Astrocyte of the cerebellum (primary cell): ENCODE measurements at regions not wholly inside any gene's neighbourhood (a gene's known extent, or its start where the extent isn't known, plus 50 kb on each side); places are given as distances from the start of the nearest gene placed in this dataset.

Source experiments
- DNase-seq: peaks from one replicate; pipeline ENCODE4 v3.0.0-alpha.2; 2011; ENCODE audit warnings: low read depth
- H3K4me3 ChIP-seq: 2 replicates; pipeline ENCODE4 v1.5.1; 2011; ENCODE audit warnings: mild to moderate bottlenecking, low read depth, low read length, moderate library complexity
- CTCF ChIP-seq: IDR thresholded peaks from 2 replicates; pipeline ENCODE4 v1.5.1; 2012; ENCODE audit warnings: low read length, low read depth, moderate library complexity, mild to moderate bottlenecking; ENCODE audit errors: missing control alignments
- in situ Hi-C: cut with HindIII; loops from 2 replicates; pipeline ENCODE4 v1.10.0; 2017; ENCODE audit warnings: low sequenced_read_pairs

DNA sequence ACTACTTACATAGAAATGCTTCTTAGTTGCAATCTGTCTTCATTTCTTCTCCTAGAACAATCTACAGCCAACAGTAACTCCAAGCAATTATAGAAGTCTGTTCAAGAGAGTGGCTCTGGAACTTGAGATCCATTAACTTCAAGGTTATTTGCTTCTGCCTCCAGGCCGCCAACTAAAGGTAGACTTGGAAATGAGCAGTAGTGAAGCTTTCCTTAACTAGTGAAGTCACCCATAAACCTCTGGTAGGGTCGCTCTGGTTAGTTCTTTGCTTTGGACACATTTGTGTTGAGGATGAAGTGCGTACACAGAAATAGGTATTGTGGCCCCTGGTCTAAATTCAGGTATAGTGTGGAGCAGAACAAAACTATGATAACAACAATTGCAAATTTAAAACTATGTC lies 809.9 kb upstream of the RGS18 start:
- no peak for DNase-seq
- TF ChIP-seq CTCF = no peak
- H3K4me3 ChIP-seq = no peak overlapping the region
- in situ Hi-C loops = no loop called here

DNA sequence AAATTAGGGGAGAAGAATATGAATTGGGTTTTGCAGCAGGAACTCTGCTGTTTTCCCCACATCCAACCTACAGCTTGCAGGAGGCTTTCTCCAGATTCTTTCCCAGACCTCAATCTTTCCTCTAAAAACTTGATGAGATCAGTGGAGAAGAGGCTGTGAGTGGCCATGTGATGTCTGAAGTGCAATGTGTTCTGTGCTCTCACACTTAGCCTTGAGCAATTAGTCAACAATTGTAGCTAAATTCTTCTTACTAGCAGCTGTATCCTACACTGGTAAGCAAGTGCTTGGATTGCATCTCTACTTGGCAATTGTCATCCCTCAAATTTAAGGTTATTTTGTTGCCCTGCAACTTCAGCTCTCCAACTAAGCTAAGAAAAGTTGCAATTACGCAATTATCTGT lies 807.3 kb upstream of the RGS18 start:
- no peak for TF ChIP-seq CTCF
- DNase-seq = no peak
- in situ Hi-C loops = no loop called here
- H3K4me3 ChIP-seq = no peak overlapping the region

DNA sequence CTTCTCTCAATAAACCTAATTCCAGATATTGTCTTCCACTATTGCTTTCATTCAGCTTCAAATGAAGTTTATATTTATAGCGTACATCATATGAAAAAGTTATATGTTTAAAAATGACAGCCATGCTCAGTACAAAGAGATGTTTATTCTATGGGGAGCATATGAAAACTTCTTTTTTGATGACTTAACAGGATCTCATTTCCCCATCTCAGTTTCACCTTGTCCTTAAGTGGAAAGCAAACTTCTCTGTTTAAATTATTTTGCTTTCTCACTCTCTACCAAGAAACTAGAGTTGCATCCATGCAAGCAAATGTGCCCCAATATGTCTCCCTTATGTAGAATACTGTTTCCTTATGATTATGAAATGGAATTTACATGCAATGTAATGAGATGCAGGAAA lies 799.5 kb upstream of the RGS18 start:
- DNase-seq = no peak
- no peak overlapping the region for H3K4me3 ChIP-seq
- no peak for TF ChIP-seq CTCF
- in situ Hi-C loops = no loop called here

- no peak overlapping the region for H3K4me3 ChIP-seq
- no peak for TF ChIP-seq CTCF
- in situ Hi-C loops = no loop called here
- no peak for DNase-seq
Measured at GRCh38 chr1:191366686-191367085, 791.6 kb upstream of the RGS18 start.

DNA sequence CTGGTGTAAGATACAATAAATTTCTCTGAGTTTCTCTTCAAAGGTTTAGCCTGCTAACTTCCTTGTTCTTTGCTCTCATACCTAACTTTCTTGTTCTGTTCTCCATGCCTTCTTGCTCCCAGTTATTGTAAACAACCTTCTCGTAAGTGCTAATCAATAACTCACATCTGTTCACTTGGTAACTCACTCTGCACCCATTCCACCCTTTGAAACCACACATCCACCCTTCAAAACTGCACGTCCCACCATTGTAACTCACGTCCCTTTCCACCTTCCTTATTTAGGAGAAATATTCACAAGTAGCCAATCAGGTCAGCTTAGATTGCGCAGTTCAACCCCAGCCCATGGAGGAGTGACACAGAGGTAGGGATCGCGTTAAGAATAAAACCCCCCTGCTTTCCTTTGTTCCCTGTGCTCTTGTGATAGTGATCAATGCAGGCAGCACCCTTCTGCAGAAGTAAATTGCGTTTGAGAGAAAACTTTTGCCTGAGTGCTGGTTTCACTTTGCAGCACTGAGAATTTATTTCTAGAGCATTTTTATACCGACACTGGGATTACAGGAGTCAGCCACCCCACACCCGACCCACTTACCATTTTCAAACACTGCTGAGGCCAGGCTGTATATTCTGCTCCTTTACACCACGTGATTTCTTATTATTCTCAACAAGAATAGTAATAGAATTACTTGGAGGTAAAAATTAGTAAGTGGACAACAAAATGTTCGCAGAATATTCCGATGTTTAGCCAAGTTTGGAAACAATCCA lies 789.2 kb upstream of the RGS18 start:
- in situ Hi-C loops = no loop called here
- no peak overlapping the region for H3K4me3 ChIP-seq
- TF ChIP-seq CTCF = no peak
- no peak for DNase-seq

GRCh38 chr1:191371626-191372025 lies 786.6 kb upstream of the RGS18 start:
- no peak overlapping the region for H3K4me3 ChIP-seq
- peak; percentile 1 for DNase-seq
- in situ Hi-C loops = no loop called here
- TF ChIP-seq CTCF = no peak

DNA sequence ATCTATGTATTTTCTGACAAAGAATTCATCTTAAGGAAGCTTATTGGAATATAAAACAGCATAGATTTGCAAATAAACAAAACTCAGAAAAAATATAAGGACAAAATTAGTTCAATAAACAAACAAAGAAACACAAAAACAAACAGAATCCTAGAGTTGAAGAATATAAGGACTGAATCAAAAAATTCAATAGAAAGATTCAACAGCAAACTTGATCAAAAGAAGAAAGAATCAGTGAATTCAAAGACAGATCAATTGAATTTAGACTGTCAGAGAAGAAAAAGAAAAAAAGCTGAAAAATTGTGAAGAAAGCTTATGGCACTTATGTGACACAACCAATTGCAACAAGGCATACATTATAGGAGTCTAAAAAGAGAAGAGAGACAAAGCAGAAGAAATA lies 770.0 kb upstream of the RGS18 start:
- TF ChIP-seq CTCF = no peak
- no peak for DNase-seq
- in situ Hi-C loops = no loop called here
- H3K4me3 ChIP-seq = no peak overlapping the region
